ENCODE measurements at regions not wholly inside any gene's neighbourhood (a gene's known extent, or its start where the extent isn't known, plus 50 kb on each side); places are given as distances from the start of the nearest gene placed in this dataset.

GRCh38 chr18:10289251-10289650, 165.2 kb upstream of the APCDD1 start:
- no peaks in the 10 kb centered on the region for H3K9me3 ChIP-seq (ENCODE audit: low read depth, low read length)
- H3K27ac ChIP-seq (ENCODE audit: low read depth, low read length) = no peak overlapping the region
- H3K36me3 ChIP-seq (ENCODE audit: insufficient read depth, low read length) = no peaks in the 10 kb centered on the region
- TF ChIP-seq CTCF (IDR thresholded peaks at IDR 0.05; ENCODE audit: extremely low read depth, low read depth, low read length) = no peak
- peaks cover 5% of the 10 kb centered on the region for H3K27me3 ChIP-seq (ENCODE audit: insufficient read depth, low read length)
- no peak overlapping the region for H2AFZ ChIP-seq (ENCODE audit: low read length)
- no peak overlapping the region for H3K4me2 ChIP-seq (ENCODE audit: insufficient read depth, low read length)
- no peaks in the 10 kb centered on the region for H3K4me1 ChIP-seq (ENCODE audit: insufficient read depth, low read length)
- no peaks in the 10 kb centered on the region for H3K79me2 ChIP-seq (ENCODE audit: insufficient read depth, low read length)
- no peak overlapping the region for H3K4me3 ChIP-seq (ENCODE audit: insufficient read depth, low read length)
- DNase-seq (ENCODE audit: insufficient read length, low spot score, missing footprints) = no peak
- no peaks in the 10 kb centered on the region for H4K20me1 ChIP-seq (ENCODE audit: insufficient read depth, low read length)

GRCh38 chr18:10289951-10290637, 164.3 kb upstream of the APCDD1 start:
- Histone ChIP-seq H3K79me2 (ENCODE audit: insufficient read depth, low read length) (no peaks in the 10 kb centered on the region), H4K20me1 (ENCODE audit: insufficient read depth, low read length) (no peaks in the 10 kb centered on the region), H3K36me3 (ENCODE audit: insufficient read depth, low read length) (no peaks in the 10 kb centered on the region), H3K4me2 (ENCODE audit: insufficient read depth, low read length) (no peak overlapping the region), H3K4me3 (ENCODE audit: insufficient read depth, low read length) (no peak overlapping the region), H3K27me3 (ENCODE audit: insufficient read depth, low read length) (peaks cover under 1% of the 10 kb centered on the region), H3K27ac (ENCODE audit: low read depth, low read length) (no peak overlapping the region), H3K4me1 (ENCODE audit: insufficient read depth, low read length) (no peaks in the 10 kb centered on the region), H2AFZ (ENCODE audit: low read length) (no peak overlapping the region), H3K9me3 (ENCODE audit: low read depth, low read length) (no peaks in the 10 kb centered on the region)
- no peak for DNase-seq (ENCODE audit: insufficient read length, low spot score, missing footprints)
- TF ChIP-seq CTCF (IDR thresholded peaks at IDR 0.05; ENCODE audit: extremely low read depth, low read depth, low read length) = no peak

- Histone ChIP-seq H4K20me1 (ENCODE audit: insufficient read depth, low read length) (no peaks in the 10 kb centered on the region), H3K27me3 (ENCODE audit: insufficient read depth, low read length) (no peaks in the 10 kb centered on the region), H3K4me3 (ENCODE audit: insufficient read depth, low read length) (no peak overlapping the region), H3K79me2 (ENCODE audit: insufficient read depth, low read length) (no peaks in the 10 kb centered on the region), H3K36me3 (ENCODE audit: insufficient read depth, low read length) (no peaks in the 10 kb centered on the region), H3K4me2 (ENCODE audit: insufficient read depth, low read length) (no peak overlapping the region), H3K4me1 (ENCODE audit: insufficient read depth, low read length) (no peaks in the 10 kb centered on the region), H3K9me3 (ENCODE audit: low read depth, low read length) (no peaks in the 10 kb centered on the region), H3K27ac (ENCODE audit: low read depth, low read length) (no peak overlapping the region), H2AFZ (ENCODE audit: low read length) (no peak overlapping the region)
- TF ChIP-seq CTCF (IDR thresholded peaks at IDR 0.05; ENCODE audit: extremely low read depth, low read depth, low read length) = no peak
- no peak for DNase-seq (ENCODE audit: insufficient read length, low spot score, missing footprints)
Observed at GRCh38 chr18:10290638-10291235, 163.7 kb upstream of the APCDD1 start.

GRCh38 chr18:10291568-10291981, 162.9 kb upstream of the APCDD1 start:
- Histone ChIP-seq H4K20me1 (ENCODE audit: insufficient read depth, low read length) (no peaks in the 10 kb centered on the region), H3K79me2 (ENCODE audit: insufficient read depth, low read length) (no peaks in the 10 kb centered on the region), H3K9me3 (ENCODE audit: low read depth, low read length) (no peaks in the 10 kb centered on the region), H2AFZ (ENCODE audit: low read length) (no peak overlapping the region), H3K36me3 (ENCODE audit: insufficient read depth, low read length) (no peaks in the 10 kb centered on the region), H3K4me2 (ENCODE audit: insufficient read depth, low read length) (no peak overlapping the region), H3K27me3 (ENCODE audit: insufficient read depth, low read length) (no peaks in the 10 kb centered on the region), H3K27ac (ENCODE audit: low read depth, low read length) (no peak overlapping the region), H3K4me1 (ENCODE audit: insufficient read depth, low read length) (no peaks in the 10 kb centered on the region), H3K4me3 (ENCODE audit: insufficient read depth, low read length) (no peak overlapping the region)
- DNase-seq (ENCODE audit: insufficient read length, low spot score, missing footprints) = no peak
- no peak for TF ChIP-seq CTCF (IDR thresholded peaks at IDR 0.05; ENCODE audit: extremely low read depth, low read depth, low read length)

Data from osteoblast (primary cell).